Fibroblast of skin of abdomen (primary cell): ENCODE measurements at regions not wholly inside any gene's neighbourhood (a gene's known extent, or its start where the extent isn't known, plus 50 kb on each side); places are given as distances from the start of the nearest gene placed in this dataset.
"Not testable (repeated sequence)": the region's sequence is repeated elsewhere in the genome, so short reads cannot be mapped to it uniquely, and the experiment has no call there.

Source experiments
- DNase-seq: peaks from one replicate; pipeline ENCODE4 v3.0.0-alpha.2; 2013

DNA sequence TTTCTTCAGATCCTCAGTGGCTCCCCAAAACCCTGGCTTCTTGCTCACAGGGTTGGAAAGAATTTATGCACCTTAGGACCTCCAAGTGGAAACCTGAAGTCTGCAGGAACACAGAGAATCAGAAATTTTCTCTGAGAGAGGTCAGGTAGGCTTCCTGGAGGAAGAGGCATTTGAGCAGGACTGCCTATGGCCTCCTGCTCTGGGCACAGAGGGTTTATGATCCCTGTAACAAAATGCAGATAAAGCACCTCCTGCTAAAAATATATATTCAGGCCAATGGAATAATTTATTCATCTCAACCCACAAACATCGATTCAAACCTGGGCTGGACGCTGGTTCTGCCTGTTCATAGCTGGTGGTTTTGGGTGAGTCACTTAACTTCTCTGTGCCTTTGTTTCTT lies 68.1 kb upstream of the FGF3 start:
- DNase-seq = no peak

GRCh38 chr11:69887841-69888427 lies 68.7 kb upstream of the FGF3 start:
- DNase-seq = no peak

DNA sequence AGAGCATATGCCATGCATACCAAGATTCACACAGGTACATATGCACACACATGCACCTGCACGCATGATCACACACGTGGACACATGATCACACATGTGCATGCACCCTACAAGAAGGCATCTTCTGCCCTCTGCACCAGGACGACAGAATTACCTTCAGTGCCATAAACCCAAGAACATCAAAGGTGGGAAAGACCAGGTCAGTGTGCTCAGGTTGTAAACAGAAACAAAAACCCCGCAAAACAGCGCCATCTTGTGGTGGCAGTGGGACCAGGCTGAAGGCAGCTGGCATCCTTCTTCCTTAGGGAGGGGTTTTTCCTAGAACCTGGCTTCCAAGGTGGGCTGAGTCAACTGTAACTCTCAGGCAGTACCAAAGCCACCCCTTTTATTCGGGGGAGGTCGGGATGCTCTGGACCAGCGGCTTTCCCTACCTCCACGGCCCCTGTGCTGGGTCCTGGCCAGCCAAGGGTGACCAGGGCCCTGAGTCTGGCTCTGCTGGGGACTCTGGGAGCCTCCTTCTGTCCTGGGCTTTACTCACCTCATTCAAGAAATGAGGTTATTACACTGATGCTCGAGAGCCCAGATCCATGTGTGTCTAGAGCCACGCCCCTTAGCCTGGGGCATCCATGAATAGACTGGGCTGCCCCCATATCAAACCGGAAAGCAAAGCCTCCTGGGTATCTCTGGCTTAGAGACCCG lies 69.4 kb upstream of the FGF3 start:
- DNase-seq = peak; percentile 37

GRCh38 chr11:69889400-69890318 lies 70.4 kb upstream of the FGF3 start:
- no peak for DNase-seq

- no peak for DNase-seq
Observed at GRCh38 chr11:69890476-69890875, 71.3 kb upstream of the FGF3 start.

DNA sequence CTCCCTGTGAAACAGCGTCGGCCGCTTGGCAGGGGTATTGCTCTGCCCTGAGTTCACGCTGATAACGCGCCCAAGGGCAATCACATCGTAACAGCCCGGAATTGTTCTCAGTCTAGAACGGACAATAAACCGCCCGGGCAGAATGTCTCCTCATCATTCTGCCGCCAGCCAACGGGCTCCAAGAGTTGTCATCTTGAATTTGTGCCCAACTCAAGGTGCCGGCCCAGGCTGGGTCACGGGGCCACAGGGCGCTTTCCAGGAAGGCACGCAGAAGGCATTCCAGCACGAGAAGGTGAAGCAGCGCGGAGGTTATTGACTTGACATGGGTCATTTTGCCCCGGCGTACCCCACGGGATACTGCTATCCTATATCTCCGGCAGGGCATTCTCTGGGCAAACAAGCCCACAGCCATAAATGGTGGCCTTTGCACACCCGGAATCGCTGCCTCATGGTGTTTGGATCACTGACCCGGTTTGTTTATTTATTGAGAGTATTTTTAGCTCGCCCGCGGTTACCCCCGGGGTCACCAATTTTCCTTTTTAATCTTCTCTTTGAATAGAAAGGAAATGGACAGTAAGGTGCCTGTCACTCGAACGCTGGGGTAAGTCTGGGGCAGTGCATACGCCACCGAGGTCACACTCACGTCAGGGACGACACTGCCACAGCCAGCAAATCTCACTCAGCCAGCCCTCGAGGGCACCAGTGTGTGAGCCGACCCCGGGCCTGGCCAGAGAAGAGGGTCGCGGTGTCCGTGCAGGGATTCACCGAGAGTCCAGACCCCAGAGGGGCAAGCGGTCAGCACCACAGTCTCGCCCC lies 72.4 kb upstream of the FGF3 start:
- DNase-seq = no peak

- no peak for DNase-seq
Observed at GRCh38 chr11:69892237-69892985, 73.2 kb upstream of the FGF3 start.

GRCh38 chr11:69892986-69893555 lies 73.9 kb upstream of the FGF3 start:
- no peak for DNase-seq

- no peak for DNase-seq
Observed at GRCh38 chr11:69893631-69894030, 74.4 kb upstream of the FGF3 start.

- DNase-seq = no peak
Observed at GRCh38 chr11:69894181-69894611, 75.0 kb upstream of the FGF3 start.

GRCh38 chr11:69894648-69895047 lies 75.4 kb upstream of the FGF3 start:
- DNase-seq = no peak

- no peak for DNase-seq
Observed at GRCh38 chr11:69896250-69896649, 77.0 kb upstream of the FGF3 start.

DNA sequence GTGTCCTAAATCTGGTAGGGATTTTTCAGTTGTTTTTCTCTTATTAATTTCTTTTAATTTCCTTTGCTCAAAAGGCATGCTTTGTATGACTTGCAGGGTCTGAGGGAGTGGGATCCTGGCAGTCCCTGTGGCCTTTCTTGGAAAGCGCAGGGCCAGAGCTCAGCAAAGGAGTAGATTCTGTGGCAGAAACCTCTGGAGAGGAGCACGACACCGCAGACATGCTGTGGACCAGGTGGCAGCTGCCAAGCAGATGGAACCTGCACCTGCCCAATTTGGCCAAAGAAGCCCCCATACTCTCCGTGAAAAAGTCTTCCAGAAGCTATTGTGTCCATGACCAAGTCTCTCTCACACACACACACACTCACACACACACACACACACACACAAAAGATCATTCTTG lies 78.9 kb upstream of the FGF3 start:
- no peak for DNase-seq

GRCh38 chr11:69899957-69900821 lies 81.0 kb upstream of the FGF3 start:
- DNase-seq = no peak

GRCh38 chr11:69900822-69901302 lies 81.6 kb upstream of the FGF3 start:
- DNase-seq = not testable (repeated sequence)

GRCh38 chr11:69902337-69902736 lies 83.1 kb upstream of the FGF3 start:
- DNase-seq = no peak

GRCh38 chr11:69903211-69903610 lies 84.0 kb upstream of the FGF3 start:
- DNase-seq = no peak

DNA sequence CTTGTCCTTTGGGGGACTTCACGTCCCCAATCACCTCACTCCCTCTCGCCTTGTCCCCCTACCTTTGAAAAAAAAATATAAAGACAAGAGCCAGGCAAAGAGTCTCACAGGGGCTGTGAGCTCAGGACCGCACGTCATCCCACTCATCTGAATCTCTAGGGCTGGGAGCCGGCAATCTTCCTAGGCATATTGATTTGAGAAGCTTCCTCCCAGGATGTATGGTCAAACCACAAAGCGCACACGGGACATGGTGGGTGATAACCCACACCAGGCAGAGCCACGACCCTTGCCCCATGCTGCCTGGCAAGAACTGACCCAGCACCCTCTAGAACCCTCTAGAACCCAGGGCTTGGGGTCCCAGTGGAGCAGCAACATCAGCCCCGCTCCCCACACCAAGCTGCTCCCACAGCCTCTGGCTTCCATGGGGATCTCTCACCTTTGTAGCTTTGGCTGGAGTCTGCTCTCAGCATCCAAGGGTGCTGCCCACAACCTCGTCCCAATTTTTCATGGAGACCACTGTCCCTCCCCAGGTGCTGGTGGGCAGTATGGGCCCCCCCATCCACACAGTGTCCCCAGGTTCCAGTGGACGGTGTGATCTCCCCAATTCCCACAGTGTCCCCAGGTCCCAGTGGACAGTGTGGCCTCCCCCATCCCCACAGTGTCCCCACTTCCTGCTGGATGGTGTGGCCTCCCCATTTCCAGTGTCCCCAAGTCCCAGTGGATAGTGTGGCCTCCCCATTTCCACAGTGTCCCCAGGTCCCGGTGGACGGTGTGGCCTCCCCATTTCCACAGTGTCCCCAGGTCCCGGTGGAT lies 85.2 kb upstream of the FGF3 start:
- no peak for DNase-seq

GRCh38 chr11:69904974-69905535 lies 85.8 kb upstream of the FGF3 start:
- DNase-seq = no peak
